ENCODE measurements at regions not wholly inside any gene's neighbourhood (a gene's known extent, or its start where the extent isn't known, plus 50 kb on each side); places are given as distances from the start of the nearest gene placed in this dataset.

DNA sequence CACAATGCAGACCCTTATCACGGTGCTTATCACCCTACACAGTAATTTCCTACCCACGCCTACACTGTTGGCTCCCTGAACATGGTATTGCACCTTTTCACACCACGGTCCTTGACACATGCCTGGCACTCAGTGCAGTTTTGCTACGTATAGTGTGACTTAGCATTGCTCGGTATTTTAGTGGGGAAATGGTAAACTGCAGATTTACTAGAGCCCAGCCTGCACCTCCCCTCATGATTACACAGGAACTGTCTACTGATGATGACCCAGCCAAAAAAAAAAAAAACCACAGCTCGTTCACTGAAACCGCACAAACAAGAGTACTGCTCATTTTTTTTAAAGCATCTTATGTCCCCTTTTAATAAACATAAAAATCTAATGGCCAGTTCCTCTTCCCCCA is 124.2 kb upstream of the ZNF746 start:
- TF ChIP-seq EZH2phosphoT487 (IDR thresholded peaks at IDR 0.05; ENCODE audit: borderline replicate concordance, low read length), result no peak
- TF ChIP-seq, protein P1, sequence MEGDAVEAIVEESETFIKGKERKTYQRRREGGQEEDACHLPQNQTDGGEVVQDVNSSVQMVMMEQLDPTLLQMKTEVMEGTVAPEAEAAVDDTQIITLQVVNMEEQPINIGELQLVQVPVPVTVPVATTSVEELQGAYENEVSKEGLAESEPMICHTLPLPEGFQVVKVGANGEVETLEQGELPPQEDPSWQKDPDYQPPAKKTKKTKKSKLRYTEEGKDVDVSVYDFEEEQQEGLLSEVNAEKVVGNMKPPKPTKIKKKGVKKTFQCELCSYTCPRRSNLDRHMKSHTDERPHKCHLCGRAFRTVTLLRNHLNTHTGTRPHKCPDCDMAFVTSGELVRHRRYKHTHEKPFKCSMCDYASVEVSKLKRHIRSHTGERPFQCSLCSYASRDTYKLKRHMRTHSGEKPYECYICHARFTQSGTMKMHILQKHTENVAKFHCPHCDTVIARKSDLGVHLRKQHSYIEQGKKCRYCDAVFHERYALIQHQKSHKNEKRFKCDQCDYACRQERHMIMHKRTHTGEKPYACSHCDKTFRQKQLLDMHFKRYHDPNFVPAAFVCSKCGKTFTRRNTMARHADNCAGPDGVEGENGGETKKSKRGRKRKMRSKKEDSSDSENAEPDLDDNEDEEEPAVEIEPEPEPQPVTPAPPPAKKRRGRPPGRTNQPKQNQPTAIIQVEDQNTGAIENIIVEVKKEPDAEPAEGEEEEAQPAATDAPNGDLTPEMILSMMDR (IDR thresholded peaks at IDR 0.05; ENCODE audit: low read depth, low read length, poor library complexity, severe bottlenecking), result no peak
